Thyroid gland (tissue), 4 donors: ENCODE measurements at regions not wholly inside any gene's neighbourhood (a gene's known extent, or its start where the extent isn't known, plus 50 kb on each side); places are given as distances from the start of the nearest gene placed in this dataset.

Experiments used
- POLR2A ChIP-seq, 2 donors: fragments of 450-650 bp; IDR thresholded peaks; one replicate each; pipeline ENCODE4 v1.6.1; 2017; ENCODE audit warnings: antibody characterized with exemption in 2 of 2, mild to moderate bottlenecking in 2 of 2, moderate library complexity in 1 of 2
- TF ChIP-seq, protein P1 (sequence below), 6 experiments: fragments of 200-600 bp in 3 of 6; fragments of 450-650 bp in 3 of 6; sonication (generic) in 3 of 6; IDR thresholded peaks; one replicate each; pipeline ENCODE4 v1.5.1; 2016 to 2019; ENCODE audit warnings: antibody characterized with exemption in 6 of 6, mild to moderate bottlenecking in 2 of 6, inconsistent platforms in 1 of 6, moderate library complexity in 1 of 6

DNA sequence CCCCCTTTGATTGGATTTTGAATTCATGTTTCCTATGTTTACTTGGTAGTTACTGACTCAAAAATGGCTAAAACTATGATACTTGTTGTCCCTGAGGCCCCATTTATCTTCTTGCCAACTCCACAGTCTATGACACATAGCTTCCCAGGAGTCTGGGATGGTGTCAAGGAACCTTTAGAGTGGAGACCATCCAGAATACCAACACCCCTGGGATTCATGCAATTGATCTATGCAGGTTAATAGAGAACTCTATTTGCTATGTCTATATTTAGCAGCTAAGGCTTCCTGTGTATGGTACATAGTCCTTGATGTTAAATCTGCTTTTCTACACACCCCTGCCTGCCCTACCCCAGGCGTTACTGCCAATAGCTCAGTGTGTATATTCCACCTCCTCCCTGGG lies 218.5 kb upstream of the HDAC4 start:
- TF ChIP-seq, protein P1, sequence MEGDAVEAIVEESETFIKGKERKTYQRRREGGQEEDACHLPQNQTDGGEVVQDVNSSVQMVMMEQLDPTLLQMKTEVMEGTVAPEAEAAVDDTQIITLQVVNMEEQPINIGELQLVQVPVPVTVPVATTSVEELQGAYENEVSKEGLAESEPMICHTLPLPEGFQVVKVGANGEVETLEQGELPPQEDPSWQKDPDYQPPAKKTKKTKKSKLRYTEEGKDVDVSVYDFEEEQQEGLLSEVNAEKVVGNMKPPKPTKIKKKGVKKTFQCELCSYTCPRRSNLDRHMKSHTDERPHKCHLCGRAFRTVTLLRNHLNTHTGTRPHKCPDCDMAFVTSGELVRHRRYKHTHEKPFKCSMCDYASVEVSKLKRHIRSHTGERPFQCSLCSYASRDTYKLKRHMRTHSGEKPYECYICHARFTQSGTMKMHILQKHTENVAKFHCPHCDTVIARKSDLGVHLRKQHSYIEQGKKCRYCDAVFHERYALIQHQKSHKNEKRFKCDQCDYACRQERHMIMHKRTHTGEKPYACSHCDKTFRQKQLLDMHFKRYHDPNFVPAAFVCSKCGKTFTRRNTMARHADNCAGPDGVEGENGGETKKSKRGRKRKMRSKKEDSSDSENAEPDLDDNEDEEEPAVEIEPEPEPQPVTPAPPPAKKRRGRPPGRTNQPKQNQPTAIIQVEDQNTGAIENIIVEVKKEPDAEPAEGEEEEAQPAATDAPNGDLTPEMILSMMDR (IDR thresholded peaks at IDR 0.05), result no peak
- TF ChIP-seq POLR2A (IDR thresholded peaks at IDR 0.05), result no peak
